Spinal cord (tissue), 9 donors: ENCODE measurements at regions not wholly inside any gene's neighbourhood (a gene's known extent, or its start where the extent isn't known, plus 50 kb on each side); places are given as distances from the start of the nearest gene placed in this dataset.

Source experiments
- DNase-seq, 6 donors: peaks; one replicate each; pipeline versions ENCODE4 v3.0.0 to v3.0.0-alpha.2; 2013 to 2015; ENCODE audit warnings: low spot score in 6 of 6, low read depth in 4 of 6
- H3K27ac ChIP-seq: one replicate; pipeline ENCODE4 v1.5.1; 2013; ENCODE audit warnings: low read depth, low read length, control low read depth
- H3K27me3 ChIP-seq: one replicate; pipeline ENCODE4 v1.6.1; 2013; ENCODE audit warnings: low read length; ENCODE audit not compliant: control insufficient read depth, insufficient read depth
- H3K36me3 ChIP-seq: one replicate; pipeline ENCODE4 v1.6.1; 2013; ENCODE audit warnings: low read length; ENCODE audit not compliant: control insufficient read depth, insufficient read depth
- H3K4me1 ChIP-seq: one replicate; pipeline ENCODE4 v1.6.1; 2013; ENCODE audit warnings: low read length; ENCODE audit not compliant: control insufficient read depth, insufficient read depth
- H3K4me3 ChIP-seq: one replicate; pipeline ENCODE4 v1.5.1; 2013; ENCODE audit warnings: low read depth, low read length, control low read depth
- H3K9me3 ChIP-seq: one replicate; pipeline ENCODE4 v1.6.1; 2013; ENCODE audit warnings: low read length; ENCODE audit not compliant: control insufficient read depth, insufficient read depth
- WGBS: methylation state at CpG from one replicate; pipeline ENCODE4 v1.1.5; 2013; ENCODE audit warnings: missing lambda C conversion rate; ENCODE audit not compliant: insufficient coverage; 5-methylcytosine and 5-hydroxymethylcytosine counted together
- donor health status: healthy.

- whole genome bisulfite sequencing: 100% methylated on average over 1 of the region's 3 CpGs
Observed at GRCh38 chr9:95810133-95810532, 65.4 kb upstream of the ERCC6L2 start.

GRCh38 chr9:95809686-95810085 lies 65.8 kb upstream of the ERCC6L2 start:
- 100% methylated on average over 1 of the region's 2 CpGs for WGBS
- H3K4me3 ChIP-seq: no peak overlapping the region
- H3K4me1 ChIP-seq: peaks cover 3% of the 10 kb centered on the region
- DNase-seq: no peak
- H3K27me3 ChIP-seq: no peaks in the 10 kb centered on the region
- no peak overlapping the region for H3K27ac ChIP-seq
- no peaks in the 10 kb centered on the region for H3K36me3 ChIP-seq
- H3K9me3 ChIP-seq: no peaks in the 10 kb centered on the region

More at GRCh38 chr9:95810133-95810532, 65.4 kb upstream of the ERCC6L2 start:
- Histone ChIP-seq H3K27me3 (no peaks in the 10 kb centered on the region), H3K4me3 (no peak overlapping the region), H3K4me1 (peaks cover 3% of the 10 kb centered on the region), H3K27ac (no peak overlapping the region), H3K9me3 (no peaks in the 10 kb centered on the region), H3K36me3 (no peaks in the 10 kb centered on the region)
- DNase-seq: no peak

DNA sequence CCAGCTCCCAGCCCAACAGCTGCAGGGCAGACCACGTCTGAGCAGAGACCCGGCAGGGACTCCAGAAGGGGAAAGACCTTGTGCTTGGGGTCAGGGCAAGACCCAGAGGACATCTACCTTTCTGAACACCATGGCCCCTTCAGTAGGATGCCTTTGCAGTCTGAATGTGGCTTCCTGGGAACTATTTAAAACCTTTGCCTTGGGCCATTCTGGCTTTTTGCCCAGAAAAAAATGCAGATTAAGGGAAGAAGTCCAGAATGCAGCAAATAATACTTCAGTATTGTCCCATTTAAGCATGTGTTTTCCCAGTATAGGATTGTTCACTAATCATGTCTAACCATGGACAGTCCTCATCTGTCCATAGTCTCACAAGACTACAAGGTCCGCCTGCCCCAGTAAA lies 67.5 kb upstream of the ERCC6L2 start:
- Histone ChIP-seq H3K27ac (no peak overlapping the region), H3K9me3 (peaks cover 3% of the 10 kb centered on the region), H3K4me3 (no peak overlapping the region), H3K4me1 (peaks cover 3% of the 10 kb centered on the region), H3K36me3 (no peaks in the 10 kb centered on the region), H3K27me3 (no peaks in the 10 kb centered on the region)
- WGBS: 30% methylated on average over 2 of the region's 3 CpGs
- peak in 2 of 6 donors; percentile 32 to 44 for DNase-seq

- WGBS: 78% methylated on average over 4 of the region's 5 CpGs
- Histone ChIP-seq H3K4me3 (no peak overlapping the region), H3K27ac (no peak overlapping the region), H3K9me3 (peaks cover 3% of the 10 kb centered on the region), H3K36me3 (no peaks in the 10 kb centered on the region), H3K4me1 (peaks cover 3% of the 10 kb centered on the region), H3K27me3 (no peaks in the 10 kb centered on the region)
- DNase-seq: peak in 1 of 6 donors; percentile 56
Observed at GRCh38 chr9:95807326-95807947, 68.1 kb upstream of the ERCC6L2 start.

DNA sequence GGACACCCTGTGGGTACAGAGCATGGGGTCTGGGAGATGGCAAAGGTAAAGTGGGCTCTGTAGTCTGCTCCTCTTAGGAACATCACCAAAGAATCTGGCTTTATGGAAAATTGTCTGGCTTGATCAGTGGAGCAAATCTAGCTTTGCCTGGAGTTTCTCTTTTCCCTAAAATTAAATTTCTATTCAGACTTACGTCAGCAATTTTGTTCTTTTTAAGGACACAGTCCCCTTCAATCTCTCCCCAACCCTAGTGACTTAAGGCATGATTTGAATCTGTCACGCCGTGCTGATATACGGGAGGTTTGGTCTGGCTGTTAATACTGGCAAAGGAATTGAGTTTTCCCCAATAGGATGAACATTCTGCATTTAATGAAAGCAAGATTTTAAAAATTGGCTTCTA lies 72.3 kb upstream of the ERCC6L2 start:
- no peak overlapping the region for H3K4me3 ChIP-seq
- no CpG with 5 or more reads among the region's 4 CpGs for WGBS
- no peak overlapping the region for H3K27ac ChIP-seq
- H3K4me1 ChIP-seq: peaks cover 3% of the 10 kb centered on the region
- H3K36me3 ChIP-seq: no peaks in the 10 kb centered on the region
- DNase-seq: no peak
- no peaks in the 10 kb centered on the region for H3K27me3 ChIP-seq
- H3K9me3 ChIP-seq: peaks cover 3% of the 10 kb centered on the region

GRCh38 chr9:95801797-95802196 lies 73.7 kb upstream of the ERCC6L2 start:
- H3K27ac ChIP-seq: no peak overlapping the region
- H3K9me3 ChIP-seq: peaks cover 3% of the 10 kb centered on the region
- no peak for DNase-seq
- no peaks in the 10 kb centered on the region for H3K36me3 ChIP-seq
- WGBS: 100% methylated on average over 1 of the region's 1 CpG
- no peaks in the 10 kb centered on the region for H3K4me1 ChIP-seq
- H3K4me3 ChIP-seq: no peak overlapping the region
- H3K27me3 ChIP-seq: no peaks in the 10 kb centered on the region

GRCh38 chr9:95796029-95796428 lies 79.5 kb upstream of the ERCC6L2 start:
- no peaks in the 10 kb centered on the region for H3K9me3 ChIP-seq
- no peak overlapping the region for H3K4me3 ChIP-seq
- peak in 1 of 6 donors; percentile 69 for DNase-seq
- H3K36me3 ChIP-seq: no peaks in the 10 kb centered on the region
- H3K4me1 ChIP-seq: no peaks in the 10 kb centered on the region
- WGBS: 43% methylated on average over 4 of the region's 6 CpGs
- no peaks in the 10 kb centered on the region for H3K27me3 ChIP-seq
- no peak overlapping the region for H3K27ac ChIP-seq

GRCh38 chr9:95793924-95794828 lies 81.3 kb upstream of the ERCC6L2 start:
- no CpG with 5 or more reads among the region's 5 CpGs for WGBS

GRCh38 chr9:95791695-95792094 lies 83.8 kb upstream of the ERCC6L2 start:
- Histone ChIP-seq H3K27me3 (no peaks in the 10 kb centered on the region), H3K27ac (no peak overlapping the region), H3K4me3 (no peak overlapping the region), H3K4me1 (peaks cover 3% of the 10 kb centered on the region), H3K9me3 (no peaks in the 10 kb centered on the region), H3K36me3 (no peaks in the 10 kb centered on the region)
- 100% methylated on average over 1 of the region's 2 CpGs for WGBS
- no peak for DNase-seq

More at GRCh38 chr9:95793924-95794828, 81.3 kb upstream of the ERCC6L2 start:
- no peaks in the 10 kb centered on the region for H3K36me3 ChIP-seq
- H3K27ac ChIP-seq: peak overlapping the region; percentile 21
- H3K27me3 ChIP-seq: no peaks in the 10 kb centered on the region
- H3K9me3 ChIP-seq: no peaks in the 10 kb centered on the region
- peak in 2 of 6 donors; percentile 62 to 92 for DNase-seq
- H3K4me3 ChIP-seq: no peak overlapping the region
- H3K4me1 ChIP-seq: no peaks in the 10 kb centered on the region
